Upper lobe of left lung (tissue), 4 donors: ENCODE measurements at regions not wholly inside any gene's neighbourhood (a gene's known extent, or its start where the extent isn't known, plus 50 kb on each side); places are given as distances from the start of the nearest gene placed in this dataset.

Experiments used
- CTCF ChIP-seq, 6 experiments: fragments of 450-650 bp in 4 of 6; fragments of 200-600 bp in 2 of 6; sonication (generic) in 2 of 6; IDR thresholded peaks; one replicate each; pipeline ENCODE4 v1.5.1; 2016 to 2019; ENCODE audit warnings: antibody characterized with exemption in 6 of 6
- EP300 ChIP-seq, 4 donors: sonication (generic); formaldehyde crosslinking; IDR thresholded peaks; one replicate each; pipeline ENCODE4 v1.5.1; 2017; ENCODE audit warnings: antibody characterized with exemption in 4 of 4, control low read depth in 2 of 4
- POLR2AphosphoS5 ChIP-seq, 2 donors: sonication (generic); formaldehyde crosslinking; IDR thresholded peaks; one replicate each; pipeline ENCODE4 v1.5.1; 2017; ENCODE audit warnings: antibody characterized with exemption in 2 of 2

- TF ChIP-seq CTCF (IDR thresholded peaks at IDR 0.05) (no peak), EP300 (IDR thresholded peaks at IDR 0.05) (no peak), POLR2AphosphoS5 (IDR thresholded peaks at IDR 0.05) (no peak)
Measured at GRCh38 chr7:4436361-4436895, 245.7 kb upstream of the FOXK1 start.
